Keratinocyte (primary cell): ENCODE measurements at regions not wholly inside any gene's neighbourhood (a gene's known extent, or its start where the extent isn't known, plus 50 kb on each side); places are given as distances from the start of the nearest gene placed in this dataset.

ENCODE experiments used
- DNase-seq: peaks from one replicate; pipeline ENCODE4 v3.0.0-alpha.2; 2011; ENCODE audit warnings: low read depth, missing footprints, low spot score
- FAIRE-seq: peaks from 2 replicates; lab custom pipeline; 2011; peaks lifted over from hg19 to GRCh38; lab: Jason Lieb, UNC
- H2AFZ ChIP-seq: 2 replicates; pipeline ENCODE4 v1.6.0; 2012; ENCODE audit warnings: low read length, control low read depth, inconsistent platforms; ENCODE audit not compliant: control insufficient read depth
- H3K27ac ChIP-seq: 2 replicates; pipeline ENCODE4 v1.5.1; 2011; ENCODE audit warnings: low read length; ENCODE audit not compliant: control insufficient read depth, insufficient read depth
- H3K27me3 ChIP-seq: 3 replicates; pipeline ENCODE4 v1.6.0; 2011; ENCODE audit warnings: low read length; ENCODE audit not compliant: control insufficient read depth, insufficient read depth; ENCODE audit errors: extremely low read depth
- H3K36me3 ChIP-seq, 2 experiments: 2 replicates in 1 of 2; 3 replicates in 1 of 2; pipeline ENCODE4 v1.5.1; 2011; ENCODE audit warnings: low read length in 2 of 2, mild to moderate bottlenecking in 1 of 2; ENCODE audit not compliant: control insufficient read depth in 2 of 2, insufficient read depth in 2 of 2; ENCODE audit errors: extremely low read depth in 1 of 2
- H3K4me1 ChIP-seq: 3 replicates; pipeline ENCODE4 v1.5.1; 2011; ENCODE audit warnings: low read length; ENCODE audit not compliant: control insufficient read depth, insufficient read depth; ENCODE audit errors: extremely low read depth
- H3K4me2 ChIP-seq: 3 replicates; pipeline ENCODE4 v1.6.0; 2011; ENCODE audit warnings: low read depth, low read length; ENCODE audit not compliant: control insufficient read depth, insufficient read depth; ENCODE audit errors: extremely low read depth
- H3K4me3 ChIP-seq, 3 experiments: fragments of 200-600 bp in 1 of 3; sonication (generic) in 1 of 3; 2 replicates in 2 of 3; 3 replicates in 1 of 3; pipeline ENCODE4 v1.5.1; 2011 to 2016; ENCODE audit warnings: low read length in 3 of 3, mild to moderate bottlenecking in 3 of 3, control low read depth in 2 of 3, inconsistent platforms in 1 of 3, low read depth in 1 of 3, mixed read lengths in 1 of 3, mixed run types in 1 of 3, moderate library complexity in 1 of 3; ENCODE audit not compliant: control insufficient read depth in 2 of 3, insufficient read depth in 2 of 3; ENCODE audit errors: extremely low read depth in 1 of 3
- H3K79me2 ChIP-seq: 2 replicates; pipeline ENCODE4 v1.6.0; 2012; ENCODE audit warnings: low read length; ENCODE audit not compliant: control insufficient read depth, insufficient read depth
- H3K9ac ChIP-seq: 3 replicates; pipeline ENCODE4 v1.6.0; 2011; ENCODE audit warnings: low read length; ENCODE audit not compliant: control insufficient read depth, insufficient read depth; ENCODE audit errors: extremely low read depth
- H3K9me1 ChIP-seq: 3 replicates; pipeline ENCODE4 v1.6.0; 2011; ENCODE audit warnings: low read length; ENCODE audit not compliant: control insufficient read depth, insufficient read depth; ENCODE audit errors: extremely low read depth
- H3K9me3 ChIP-seq: 2 replicates; pipeline ENCODE4 v1.5.1; 2012; ENCODE audit warnings: low read depth, low read length; ENCODE audit not compliant: control insufficient read depth
- H4K20me1 ChIP-seq: 3 replicates; pipeline ENCODE4 v1.6.0; 2011; ENCODE audit warnings: low read length; ENCODE audit not compliant: control insufficient read depth, insufficient read depth; ENCODE audit errors: extremely low read depth
- EZH2 ChIP-seq: IDR thresholded peaks from one replicate; pipeline ENCODE4 v1.6.1; 2012; ENCODE audit warnings: inconsistent platforms, mild to moderate bottlenecking, low read length, moderate library complexity
- dilution Hi-C: fragments of 300-500 bp; cut with MboI; formaldehyde crosslinking; loops from one replicate; pipeline ENCODE4 v1.7.0; 2020; ENCODE audit warnings: low sequenced_read_pairs; ENCODE audit not compliant: extremely low pct_ligation_motif_present
- TF ChIP-seq, protein P1 (sequence below), 3 experiments: IDR thresholded peaks in 1 of 3; conservative IDR thresholded peaks in 1 of 3; optimal IDR thresholded peaks in 1 of 3; 2 replicates in 2 of 3; 3 replicates in 1 of 3; pipeline versions ENCODE3 to v1.5.1; 2011; ENCODE audit warnings: low read length in 3 of 3, mild to moderate bottlenecking in 3 of 3, moderate library complexity in 2 of 3, control low read depth in 1 of 3, inconsistent platforms in 1 of 3; ENCODE audit not compliant: insufficient read depth in 2 of 3; ENCODE audit errors: extremely low read depth in 1 of 3

DNA sequence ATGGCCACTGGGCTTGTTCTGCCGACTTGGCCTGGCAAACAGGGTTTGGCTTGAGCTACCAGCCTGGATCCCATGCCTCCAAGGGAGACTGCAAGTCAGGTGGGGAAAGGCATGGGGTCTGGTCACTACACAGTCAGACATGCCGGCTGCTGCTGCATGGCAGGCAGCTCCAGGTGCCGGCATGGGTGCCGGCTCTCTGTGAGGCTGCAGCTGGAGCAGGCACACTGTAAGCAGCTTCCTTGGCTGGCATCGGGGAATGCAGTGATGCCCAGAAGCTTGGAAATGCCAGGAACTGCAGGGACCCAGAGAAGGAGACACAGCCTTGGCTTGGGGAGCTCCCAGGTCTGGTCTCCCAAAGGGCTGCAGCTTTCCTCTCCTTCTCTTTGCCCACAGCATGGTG, 305.5 kb upstream of the NRG3 start:
- no peaks in the 10 kb centered on the region for H3K79me2 ChIP-seq
- no peaks in the 10 kb centered on the region for H3K9me1 ChIP-seq
- no peaks in the 10 kb centered on the region for H3K36me3 ChIP-seq
- no peak for TF ChIP-seq EZH2
- TF ChIP-seq, protein P1, sequence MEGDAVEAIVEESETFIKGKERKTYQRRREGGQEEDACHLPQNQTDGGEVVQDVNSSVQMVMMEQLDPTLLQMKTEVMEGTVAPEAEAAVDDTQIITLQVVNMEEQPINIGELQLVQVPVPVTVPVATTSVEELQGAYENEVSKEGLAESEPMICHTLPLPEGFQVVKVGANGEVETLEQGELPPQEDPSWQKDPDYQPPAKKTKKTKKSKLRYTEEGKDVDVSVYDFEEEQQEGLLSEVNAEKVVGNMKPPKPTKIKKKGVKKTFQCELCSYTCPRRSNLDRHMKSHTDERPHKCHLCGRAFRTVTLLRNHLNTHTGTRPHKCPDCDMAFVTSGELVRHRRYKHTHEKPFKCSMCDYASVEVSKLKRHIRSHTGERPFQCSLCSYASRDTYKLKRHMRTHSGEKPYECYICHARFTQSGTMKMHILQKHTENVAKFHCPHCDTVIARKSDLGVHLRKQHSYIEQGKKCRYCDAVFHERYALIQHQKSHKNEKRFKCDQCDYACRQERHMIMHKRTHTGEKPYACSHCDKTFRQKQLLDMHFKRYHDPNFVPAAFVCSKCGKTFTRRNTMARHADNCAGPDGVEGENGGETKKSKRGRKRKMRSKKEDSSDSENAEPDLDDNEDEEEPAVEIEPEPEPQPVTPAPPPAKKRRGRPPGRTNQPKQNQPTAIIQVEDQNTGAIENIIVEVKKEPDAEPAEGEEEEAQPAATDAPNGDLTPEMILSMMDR (optimal IDR thresholded peaks at IDR 0.05 in 1 of 3, IDR thresholded peaks at IDR 0.05 in 1 of 3, conservative IDR thresholded peaks at IDR 0.05 in 1 of 3; ENCODE audit: extremely low read depth in 1 of 3, insufficient read depth in 2 of 3, low read length in 3 of 3): no peak
- no peak overlapping the region for H3K4me3 ChIP-seq
- H3K27me3 ChIP-seq: no peaks in the 10 kb centered on the region
- FAIRE-seq (no peak), DNase-seq (no peak)
- H3K4me2 ChIP-seq: no peak overlapping the region
- no peaks in the 10 kb centered on the region for H3K4me1 ChIP-seq
- dilution Hi-C loops: no loop called here
- H2AFZ ChIP-seq: no peak overlapping the region
- H3K9ac ChIP-seq: no peak overlapping the region
- no peaks in the 10 kb centered on the region for H4K20me1 ChIP-seq
- H3K9me3 ChIP-seq: no peaks in the 10 kb centered on the region
- H3K27ac ChIP-seq: no peak overlapping the region

DNA sequence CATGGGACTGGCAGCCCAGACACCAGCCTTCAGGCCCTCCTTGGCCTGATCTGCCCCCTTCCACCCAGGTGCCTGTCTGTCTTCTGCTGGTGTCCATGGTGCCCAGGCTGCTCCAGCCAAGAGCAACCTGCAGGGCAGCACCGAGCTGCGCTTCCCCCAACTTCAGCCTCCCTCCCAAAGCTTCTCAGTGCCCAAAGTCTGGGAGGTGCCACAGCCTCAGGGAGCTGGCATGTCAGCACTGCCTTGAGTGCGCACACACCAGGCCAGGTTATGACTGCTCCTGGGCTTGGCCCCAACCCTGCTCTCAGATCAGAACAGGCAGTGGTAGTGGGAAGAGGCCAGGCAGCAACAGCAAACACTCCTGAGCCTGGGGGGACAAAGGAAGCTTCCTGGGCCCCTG, 304.6 kb upstream of the NRG3 start:
- no peak overlapping the region for H3K4me3 ChIP-seq
- no peaks in the 10 kb centered on the region for H3K9me1 ChIP-seq
- no peaks in the 10 kb centered on the region for H3K79me2 ChIP-seq
- H3K4me1 ChIP-seq: no peaks in the 10 kb centered on the region
- dilution Hi-C loops: no loop called here
- FAIRE-seq (no peak), DNase-seq (no peak)
- no peaks in the 10 kb centered on the region for H3K27me3 ChIP-seq
- H3K4me2 ChIP-seq: no peak overlapping the region
- H2AFZ ChIP-seq: no peak overlapping the region
- H4K20me1 ChIP-seq: no peaks in the 10 kb centered on the region
- H3K27ac ChIP-seq: no peak overlapping the region
- H3K9ac ChIP-seq: no peak overlapping the region
- H3K36me3 ChIP-seq: no peaks in the 10 kb centered on the region
- no peaks in the 10 kb centered on the region for H3K9me3 ChIP-seq
- TF ChIP-seq, protein P1 (optimal IDR thresholded peaks at IDR 0.05 in 1 of 3, IDR thresholded peaks at IDR 0.05 in 1 of 3, conservative IDR thresholded peaks at IDR 0.05 in 1 of 3; ENCODE audit: extremely low read depth in 1 of 3, insufficient read depth in 2 of 3, low read length in 3 of 3): no peak
- no peak for TF ChIP-seq EZH2
